ENCODE measurements at regions not wholly inside any gene's neighbourhood (a gene's known extent, or its start where the extent isn't known, plus 50 kb on each side); places are given as distances from the start of the nearest gene placed in this dataset.
"Not testable (repeated sequence)": the region's sequence is repeated elsewhere in the genome, so short reads cannot be mapped to it uniquely, and the experiment has no call there.

GRCh38 chr6:150299873-150300485 is 68.8 kb upstream of the IYD start:
- DNase-seq, result no peak

DNA sequence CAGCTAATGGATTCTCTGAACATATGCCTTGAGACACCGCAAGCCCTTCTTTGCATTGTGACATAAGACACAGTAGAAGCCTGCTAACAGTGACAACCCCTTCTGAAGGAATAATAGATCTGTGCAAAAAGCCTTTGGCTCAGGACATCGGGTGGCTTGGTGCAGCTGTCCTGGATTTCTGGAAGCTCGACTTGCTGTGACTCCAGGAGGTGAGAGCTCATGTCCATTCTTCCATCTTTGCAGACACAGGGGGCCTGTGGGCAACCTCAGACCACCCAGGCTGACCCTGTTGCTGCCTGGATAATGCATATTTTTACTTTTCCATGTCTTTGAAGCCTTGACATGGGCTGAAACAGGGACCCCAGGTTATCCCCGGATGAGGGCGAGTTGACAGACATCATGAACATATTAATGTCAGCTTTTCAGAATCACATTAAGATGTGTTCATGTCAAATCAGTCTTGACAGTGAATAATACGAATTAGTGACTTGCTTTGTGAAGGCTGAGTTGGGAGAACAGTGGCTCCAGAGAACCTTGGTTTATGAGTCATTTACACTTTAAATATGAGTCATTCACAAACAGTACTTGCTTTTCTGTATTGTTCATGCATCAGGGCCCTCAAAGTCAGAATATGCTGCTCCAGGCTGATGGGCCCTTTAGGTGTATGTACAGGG is 66.8 kb upstream of the IYD start:
- no peak for DNase-seq

DNA sequence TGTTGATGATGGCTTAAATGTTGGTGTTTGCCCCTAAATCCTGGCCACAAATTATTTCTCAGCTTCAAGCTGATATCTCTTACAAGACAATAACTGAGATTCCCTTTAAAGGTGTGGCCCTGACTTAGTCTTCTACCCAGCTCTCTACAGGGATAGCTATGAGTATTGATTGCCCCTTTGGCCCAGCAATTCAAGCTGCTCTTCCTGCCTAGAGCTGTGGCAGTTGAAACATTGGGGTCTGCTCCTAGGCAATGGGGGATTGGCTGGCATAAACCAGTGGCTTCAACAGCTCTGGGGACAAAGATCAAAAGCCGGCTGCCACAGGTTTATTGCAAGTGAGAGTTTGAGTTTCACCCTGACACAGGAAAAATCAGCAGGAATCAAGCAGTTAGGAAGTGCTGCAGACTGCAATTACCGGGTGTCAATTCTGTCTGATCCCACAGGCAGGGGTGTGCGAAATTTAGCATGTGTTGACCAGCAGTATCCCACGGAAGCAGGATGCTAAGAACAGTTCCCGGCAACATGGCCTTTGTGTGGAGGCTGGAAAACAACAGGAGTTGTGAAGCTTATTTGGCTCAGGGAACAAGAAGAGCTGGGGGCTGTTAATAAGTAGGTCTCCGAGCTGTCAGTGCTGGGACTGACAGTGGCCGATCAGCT is 66.2 kb upstream of the IYD start:
- DNase-seq, result no peak

DNA sequence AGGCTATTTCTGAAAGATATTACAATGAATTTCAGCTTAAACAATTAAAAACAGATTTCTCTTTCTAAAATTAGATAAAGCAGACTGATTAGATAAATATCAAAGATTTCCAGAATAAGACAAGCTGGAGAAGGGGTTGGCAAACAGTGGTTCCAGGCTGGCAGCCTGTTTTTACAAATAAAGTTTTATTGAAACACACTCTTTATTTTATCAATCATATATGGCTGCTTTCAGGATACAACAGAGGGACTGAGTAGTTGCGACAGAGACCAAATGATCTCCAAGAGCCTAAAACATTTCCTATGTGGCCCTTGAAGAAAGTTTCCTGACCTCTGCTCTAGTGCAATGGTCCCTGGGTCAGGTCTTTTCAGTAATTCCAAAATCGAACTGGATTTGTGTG is 65.6 kb upstream of the IYD start:
- DNase-seq, result no peak

GRCh38 chr6:150304429-150304828 is 64.4 kb upstream of the IYD start:
- DNase-seq, result no peak

GRCh38 chr6:150306290-150306689 is 62.5 kb upstream of the IYD start:
- no peak for DNase-seq

DNA sequence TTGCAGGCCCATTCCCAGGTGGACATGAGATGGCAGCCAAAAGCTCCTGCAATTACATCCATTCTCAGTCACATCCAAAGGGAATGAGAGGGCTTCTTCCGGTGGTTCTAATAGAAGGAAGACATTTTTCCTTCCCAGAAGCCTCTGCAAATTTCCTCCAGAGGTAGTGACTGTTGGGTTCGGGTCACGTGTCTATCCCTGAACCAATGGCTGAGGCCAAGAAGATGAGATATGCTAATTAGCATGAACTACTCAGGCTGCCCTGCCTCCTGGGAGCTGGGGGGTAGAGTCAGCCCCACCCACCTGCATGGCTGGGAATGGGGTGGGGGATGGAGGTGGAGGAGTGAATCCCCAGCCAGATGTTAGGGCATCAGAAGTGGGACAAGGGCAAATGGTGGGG is 61.3 kb upstream of the IYD start:
- no peak for DNase-seq

- no peak for DNase-seq
Measured at GRCh38 chr6:150308812-150309645, 59.8 kb upstream of the IYD start.

DNA sequence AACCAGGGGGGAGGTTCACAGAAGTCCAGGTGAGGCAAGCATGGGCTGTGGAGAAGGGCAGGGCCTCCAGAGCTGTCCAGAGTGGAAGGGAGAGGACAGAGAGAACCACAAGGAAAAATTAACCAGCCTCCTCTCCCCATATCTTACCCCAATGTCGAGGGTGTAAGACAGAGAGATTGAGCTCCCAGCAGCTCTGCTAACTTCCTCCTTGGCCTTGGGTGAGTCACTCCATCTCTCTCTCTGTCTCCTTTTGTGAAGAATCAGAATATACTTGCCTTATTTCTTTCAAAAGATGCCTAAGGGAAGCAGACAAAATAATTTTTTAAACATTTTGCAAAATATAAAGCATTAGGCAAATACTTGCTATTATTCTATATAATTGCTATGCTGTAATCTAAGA is 58.3 kb upstream of the IYD start:
- DNase-seq, result peak; percentile 22

DNA sequence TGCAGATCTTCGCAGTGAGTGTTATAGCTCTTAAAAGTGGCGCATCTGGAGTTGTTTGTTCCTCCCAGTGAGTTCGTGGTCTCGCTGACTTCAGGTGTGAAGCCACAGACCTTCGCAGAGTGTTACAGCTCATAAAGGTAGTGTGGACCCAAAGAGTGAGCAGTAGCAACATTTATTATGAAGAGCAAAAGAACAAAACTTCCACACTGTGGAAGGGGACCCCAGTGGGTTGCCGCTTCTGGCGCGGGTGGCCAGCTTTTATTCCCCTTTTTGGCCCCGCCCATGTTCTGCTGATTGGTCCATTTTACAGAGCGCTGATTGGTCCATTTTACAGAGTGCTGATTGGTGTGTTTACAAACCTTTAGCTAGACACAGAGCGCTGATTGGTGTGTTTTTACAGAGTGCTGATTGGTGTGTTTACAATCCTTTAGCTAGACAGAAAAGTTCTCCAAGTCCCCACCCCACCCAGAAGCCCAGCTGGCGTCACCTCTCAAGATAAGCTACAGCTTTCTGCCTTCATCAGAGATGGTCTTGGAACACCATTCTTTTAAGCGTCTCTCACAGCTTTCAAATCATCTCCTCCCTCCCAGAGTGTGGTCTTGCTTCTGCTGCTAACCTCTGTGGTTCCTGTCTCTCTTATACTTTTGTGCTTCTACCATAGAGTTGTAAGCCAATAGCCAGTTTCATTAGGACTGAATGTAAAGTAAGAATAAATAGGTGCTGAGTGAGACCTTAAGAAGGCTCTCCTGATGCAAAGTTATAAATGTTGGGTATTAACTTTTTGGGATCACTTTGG is 57.5 kb upstream of the IYD start:
- DNase-seq, result not testable (repeated sequence)

GRCh38 chr6:150312395-150312794 is 56.4 kb upstream of the IYD start:
- no peak for DNase-seq

DNA sequence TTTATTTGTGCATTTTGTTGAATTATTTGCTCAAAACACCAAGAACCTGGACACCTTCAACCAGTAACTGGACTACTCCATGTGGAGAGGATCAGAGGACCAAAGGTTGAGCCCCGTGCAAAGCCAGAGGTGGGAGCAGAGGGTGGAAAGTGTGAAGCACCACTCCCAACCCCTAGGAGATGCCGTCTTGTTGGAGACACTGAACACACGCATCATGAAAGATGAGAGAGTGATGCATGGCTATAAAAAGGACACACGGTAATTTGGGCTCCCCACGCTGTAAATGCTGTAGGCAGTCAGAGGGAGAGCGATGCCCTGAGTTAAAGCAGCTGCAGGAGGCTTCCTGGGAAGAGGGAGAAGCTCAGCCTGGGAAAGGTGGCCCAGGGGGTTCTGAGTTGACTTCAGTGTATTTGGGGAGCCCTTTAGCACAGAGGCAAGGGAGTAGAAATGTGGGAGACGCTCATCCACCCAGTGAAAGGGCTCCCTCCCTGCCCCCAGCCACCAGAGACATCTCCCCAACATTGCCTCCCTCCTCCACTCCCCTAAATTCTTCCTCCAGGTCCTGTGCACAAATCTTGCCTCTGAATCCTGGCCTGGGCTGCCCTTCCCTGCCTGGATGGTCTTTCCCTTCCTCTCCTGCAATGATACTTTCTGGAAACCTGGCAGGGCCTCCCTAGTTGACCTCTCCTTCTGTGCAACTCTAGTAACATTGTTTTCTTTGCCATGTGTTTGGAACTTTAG is 55.8 kb upstream of the IYD start:
- DNase-seq, result no peak

DNA sequence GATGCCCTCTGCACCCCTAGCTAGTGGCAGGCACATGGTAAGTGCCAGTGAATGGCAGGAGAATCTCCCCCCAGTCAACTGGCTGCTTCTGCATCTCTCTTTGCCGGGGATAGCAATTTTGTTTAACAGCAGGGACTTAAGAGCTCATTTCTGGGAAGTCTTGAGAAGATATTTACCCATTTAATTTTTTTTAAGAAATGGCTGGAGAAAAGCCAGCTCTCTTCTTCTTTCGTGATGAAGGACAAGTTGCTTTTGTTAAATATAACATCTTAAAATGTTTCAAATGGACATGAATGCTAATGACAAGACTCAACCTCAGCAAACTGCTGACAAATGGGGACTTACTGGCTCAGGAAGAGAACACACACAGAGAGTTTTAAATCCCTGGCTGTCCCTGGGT is 55.0 kb upstream of the IYD start:
- DNase-seq, result no peak

GRCh38 chr6:150314230-150315188 is 54.3 kb upstream of the IYD start:
- no peak for DNase-seq

GRCh38 chr6:150315626-150316025 is 53.2 kb upstream of the IYD start:
- DNase-seq, result no peak

GRCh38 chr6:150316936-150317335 is 51.9 kb upstream of the IYD start:
- no peak for DNase-seq
